Activated CD8-positive, alpha-beta memory T cell treated with anti-CD3 and anti-CD28 coated beads, Interleukin-2, amount 10 ng/mL, durations not matched to agents 7 days and 5 days (primary cell): ENCODE measurements at regions not wholly inside any gene's neighbourhood (a gene's known extent, or its start where the extent isn't known, plus 50 kb on each side); places are given as distances from the start of the nearest gene placed in this dataset.

Experiments
- ATAC-seq: fragments of 150-1000 bp; cut with Tn5 transposase; one replicate; pipeline ENCODE4 v1.10.0; 2021; ENCODE audit warnings: moderate library complexity
- CTCF ChIA-PET: fragments of 350-600 bp; sonication (Branson Sonifier 250); formaldehyde crosslinking; loops from one replicate; lab custom pipeline; 2021; ENCODE audit warnings: antibody characterized with exemption; lab: Charles Lee
- DNase-seq: peaks from one replicate; pipeline ENCODE4 v3.0.0-alpha.2; 2020
- H3K27ac Mint-ChIP-seq: one replicate; pipeline ENCODE4 v1.8.0; 2021; ENCODE audit warnings: mild to moderate bottlenecking, mixed read lengths
- H3K27me3 Mint-ChIP-seq: one replicate; pipeline ENCODE4 v1.8.0; 2021; ENCODE audit warnings: mixed read lengths
- H3K36me3 Mint-ChIP-seq: one replicate; pipeline ENCODE4 v1.8.0; 2021; ENCODE audit warnings: mild to moderate bottlenecking, mixed read lengths
- H3K4me1 Mint-ChIP-seq: one replicate; pipeline ENCODE4 v1.8.0; 2021; ENCODE audit warnings: mixed read lengths
- H3K4me3 Mint-ChIP-seq: one replicate; pipeline ENCODE4 v1.8.0; 2021; ENCODE audit warnings: mild to moderate bottlenecking, moderate library complexity, mixed read lengths
- H3K9me3 Mint-ChIP-seq: one replicate; pipeline ENCODE4 v1.8.0; 2022; ENCODE audit warnings: low read depth, mixed read lengths

GRCh38 chr14:48954446-48954845, 631.7 kb downstream of the RPS29 start:
- H3K27me3 Mint-ChIP-seq = no peaks in the 10 kb centered on the region

GRCh38 chr14:48944809-48945208, 641.4 kb downstream of the RPS29 start:
- Mint-ChIP-seq H3K4me3 (no peak overlapping the region), H3K36me3 (no peaks in the 10 kb centered on the region), H3K9me3 (peaks cover 2% of the 10 kb centered on the region), H3K27ac (no peak overlapping the region), H3K27me3 (no peaks in the 10 kb centered on the region), H3K4me1 (no peaks in the 10 kb centered on the region)
- DNase-seq (no peak), ATAC-seq (no peak)
- CTCF ChIA-PET = no interaction called here

More at GRCh38 chr14:48954446-48954845, 631.7 kb downstream of the RPS29 start:
- Mint-ChIP-seq H3K36me3 (no peaks in the 10 kb centered on the region), H3K4me3 (no peak overlapping the region), H3K27ac (no peak overlapping the region), H3K4me1 (no peaks in the 10 kb centered on the region), H3K9me3 (peaks cover 2% of the 10 kb centered on the region)
- ATAC-seq (no peak), DNase-seq (no peak)
- CTCF ChIA-PET = no interaction called here

- Mint-ChIP-seq H3K27ac (no peak overlapping the region), H3K4me1 (no peaks in the 10 kb centered on the region), H3K4me3 (no peak overlapping the region), H3K36me3 (no peaks in the 10 kb centered on the region), H3K27me3 (no peaks in the 10 kb centered on the region), H3K9me3 (peaks cover 2% of the 10 kb centered on the region)
- ATAC-seq (no peak), DNase-seq (no peak)
- CTCF ChIA-PET = no interaction called here
These were observed 642.3 kb downstream of the RPS29 start for GRCh38 chr14:48943913-48944312.

- ATAC-seq = no peak
- Mint-ChIP-seq H3K4me3 (no peak overlapping the region), H3K36me3 (no peaks in the 10 kb centered on the region), H3K9me3 (no peaks in the 10 kb centered on the region), H3K27ac (no peak overlapping the region), H3K4me1 (no peaks in the 10 kb centered on the region), H3K27me3 (no peaks in the 10 kb centered on the region)
- CTCF ChIA-PET = no interaction called here
- DNase-seq = no peak
These were observed 648.5 kb downstream of the RPS29 start for GRCh38 chr14:48937541-48938195.

GRCh38 chr14:48936849-48937248, 649.3 kb downstream of the RPS29 start:
- CTCF ChIA-PET = no interaction called here
- no peaks in the 10 kb centered on the region for H3K4me1 Mint-ChIP-seq
- H3K36me3 Mint-ChIP-seq = no peaks in the 10 kb centered on the region
- no peak for DNase-seq
- no peak for ATAC-seq
- H3K9me3 Mint-ChIP-seq = no peaks in the 10 kb centered on the region
- no peak overlapping the region for H3K4me3 Mint-ChIP-seq
- no peaks in the 10 kb centered on the region for H3K27me3 Mint-ChIP-seq
- no peak overlapping the region for H3K27ac Mint-ChIP-seq

- Mint-ChIP-seq H3K4me1 (no peaks in the 10 kb centered on the region), H3K27me3 (no peaks in the 10 kb centered on the region), H3K36me3 (no peaks in the 10 kb centered on the region), H3K4me3 (no peak overlapping the region), H3K27ac (no peak overlapping the region), H3K9me3 (no peaks in the 10 kb centered on the region)
- CTCF ChIA-PET = no interaction called here
- no peak for DNase-seq
- ATAC-seq = no peak
These were observed 649.8 kb downstream of the RPS29 start for GRCh38 chr14:48936362-48936761.

- H3K27me3 Mint-ChIP-seq = no peaks in the 10 kb centered on the region
- CTCF ChIA-PET = no interaction called here
- H3K9me3 Mint-ChIP-seq = peaks cover 5% of the 10 kb centered on the region
- no peaks in the 10 kb centered on the region for H3K36me3 Mint-ChIP-seq
- H3K27ac Mint-ChIP-seq = no peak overlapping the region
- H3K4me3 Mint-ChIP-seq = no peak overlapping the region
- ATAC-seq (no peak), DNase-seq (no peak)
- no peaks in the 10 kb centered on the region for H3K4me1 Mint-ChIP-seq
These were observed 661.0 kb downstream of the RPS29 start for GRCh38 chr14:48925184-48925583.

GRCh38 chr14:48914921-48915320, 671.3 kb downstream of the RPS29 start:
- Mint-ChIP-seq H3K36me3 (no peaks in the 10 kb centered on the region), H3K4me1 (no peaks in the 10 kb centered on the region), H3K27ac (no peak overlapping the region), H3K4me3 (no peak overlapping the region), H3K9me3 (peaks cover 5% of the 10 kb centered on the region), H3K27me3 (no peaks in the 10 kb centered on the region)
- ATAC-seq = no peak
- CTCF ChIA-PET = no interaction called here
- no peak for DNase-seq

- ATAC-seq = no peak
- Mint-ChIP-seq H3K27ac (no peak overlapping the region), H3K36me3 (no peaks in the 10 kb centered on the region), H3K9me3 (peaks cover 5% of the 10 kb centered on the region), H3K27me3 (no peaks in the 10 kb centered on the region), H3K4me1 (no peaks in the 10 kb centered on the region), H3K4me3 (no peak overlapping the region)
- CTCF ChIA-PET = no interaction called here
- no peak for DNase-seq
These were observed 671.8 kb downstream of the RPS29 start for GRCh38 chr14:48914382-48914781.

GRCh38 chr14:48900565-48900964, 685.6 kb downstream of the RPS29 start:
- Mint-ChIP-seq H3K36me3 (no peaks in the 10 kb centered on the region), H3K27ac (no peak overlapping the region), H3K9me3 (no peaks in the 10 kb centered on the region), H3K4me1 (no peaks in the 10 kb centered on the region), H3K4me3 (no peak overlapping the region), H3K27me3 (no peaks in the 10 kb centered on the region)
- CTCF ChIA-PET = no interaction called here
- DNase-seq = no peak
- no peak for ATAC-seq

GRCh38 chr14:48890333-48890732, 695.8 kb downstream of the RPS29 start:
- no peak overlapping the region for H3K27ac Mint-ChIP-seq
- DNase-seq (no peak), ATAC-seq (no peak)
- CTCF ChIA-PET = no interaction called here
- H3K9me3 Mint-ChIP-seq = no peaks in the 10 kb centered on the region
- H3K27me3 Mint-ChIP-seq = no peaks in the 10 kb centered on the region
- H3K4me3 Mint-ChIP-seq = no peak overlapping the region
- no peaks in the 10 kb centered on the region for H3K36me3 Mint-ChIP-seq
- H3K4me1 Mint-ChIP-seq = no peaks in the 10 kb centered on the region

GRCh38 chr14:48876806-48877340, 709.3 kb downstream of the RPS29 start:
- Mint-ChIP-seq H3K27me3 (no peaks in the 10 kb centered on the region), H3K9me3 (no peaks in the 10 kb centered on the region), H3K4me1 (no peaks in the 10 kb centered on the region), H3K27ac (no peak overlapping the region), H3K4me3 (no peak overlapping the region), H3K36me3 (no peaks in the 10 kb centered on the region)
- CTCF ChIA-PET = no interaction called here
- ATAC-seq = no peak
- DNase-seq = no peak

GRCh38 chr14:48874711-48875110, 711.5 kb downstream of the RPS29 start:
- Mint-ChIP-seq H3K36me3 (no peaks in the 10 kb centered on the region), H3K27me3 (no peaks in the 10 kb centered on the region), H3K9me3 (no peaks in the 10 kb centered on the region), H3K4me3 (no peak overlapping the region), H3K4me1 (no peaks in the 10 kb centered on the region), H3K27ac (no peak overlapping the region)
- DNase-seq (no peak), ATAC-seq (no peak)
- CTCF ChIA-PET = no interaction called here

- Mint-ChIP-seq H3K27me3 (no peaks in the 10 kb centered on the region), H3K4me3 (no peak overlapping the region), H3K27ac (no peak overlapping the region), H3K36me3 (no peaks in the 10 kb centered on the region), H3K4me1 (no peaks in the 10 kb centered on the region), H3K9me3 (no peaks in the 10 kb centered on the region)
- DNase-seq (no peak), ATAC-seq (no peak)
- CTCF ChIA-PET = no interaction called here
These were observed 728.8 kb downstream of the RPS29 start for GRCh38 chr14:48857366-48857765.
